ENCODE measurements at regions not wholly inside any gene's neighbourhood (a gene's known extent, or its start where the extent isn't known, plus 50 kb on each side); places are given as distances from the start of the nearest gene placed in this dataset.

- H2BK15ac ChIP-seq (ENCODE audit: low read length): no peak overlapping the region
- H3K27ac ChIP-seq (replicated peaks; ENCODE audit: low read length): no peak overlapping the region
- no peak overlapping the region for H2AK5ac ChIP-seq (ENCODE audit: low read depth, low read length)
- no peak overlapping the region for H2BK5ac ChIP-seq (ENCODE audit: low read length)
- WGBS, 2 donors (ENCODE audit: extremely low coverage in 2 of 2, insufficient read length in 2 of 2, insufficient replicate concordance in 1 of 2): no CpG with 5 or more reads among the region's 7 CpGs
- H3K4me2 ChIP-seq (ENCODE audit: insufficient read depth, low read length, poor library complexity, severe bottlenecking): no peak overlapping the region
- H4K8ac ChIP-seq (ENCODE audit: low read depth, low read length): no peak overlapping the region
- DNase-seq (ENCODE audit: low spot score): no peak
- H3K4me3 ChIP-seq (ENCODE audit: low read length in 2 of 2): no peak overlapping the region
- H3K23ac ChIP-seq (ENCODE audit: low read depth, low read length, poor library complexity): no peak overlapping the region
- peaks cover 0 to 12% (median 0%) of the 10 kb centered on the region in 3 experiments for H3K27me3 ChIP-seq (ENCODE audit: control insufficient read depth in 3 of 3, insufficient read depth in 3 of 3, low read depth in 1 of 3, low read length in 3 of 3)
- no peak overlapping the region for H3K14ac ChIP-seq (ENCODE audit: low read length)
- no peak overlapping the region for H4K91ac ChIP-seq (ENCODE audit: low read depth, low read length, poor library complexity)
- no peak overlapping the region for H2BK12ac ChIP-seq (ENCODE audit: low read length)
- H3K79me1 ChIP-seq (ENCODE audit: low read depth, low read length): no peaks in the 10 kb centered on the region
- H3K18ac ChIP-seq (ENCODE audit: low read length): no peak overlapping the region
- no peak overlapping the region for H2BK120ac ChIP-seq (ENCODE audit: low read depth, low read length)
- no peak overlapping the region for H2AFZ ChIP-seq (ENCODE audit: low read length)
- no peak overlapping the region for H3K4ac ChIP-seq (ENCODE audit: low read length)
- H3K4me1 ChIP-seq (ENCODE audit: control insufficient read depth in 2 of 2, insufficient read depth in 1 of 2, low read depth in 1 of 2, low read length in 2 of 2): peaks cover 2 to 13% of the 10 kb centered on the region in 2 donors
- H3K36me3 ChIP-seq (replicated peaks in 1 of 2; ENCODE audit: control insufficient read depth in 2 of 2, insufficient read depth in 2 of 2, low read length in 2 of 2): no peaks in the 10 kb centered on the region
- no peak overlapping the region for H3K9ac ChIP-seq (ENCODE audit: low read depth, low read length, poor library complexity)
- no peaks in the 10 kb centered on the region for H3K9me3 ChIP-seq (replicated peaks in 1 of 2; ENCODE audit: control insufficient read depth in 2 of 2, insufficient read depth in 1 of 2, low read depth in 1 of 2, low read length in 2 of 2)
These were observed 161.3 kb downstream of the RMI1 start for GRCh38 chr9:84141741-84142370.

DNA sequence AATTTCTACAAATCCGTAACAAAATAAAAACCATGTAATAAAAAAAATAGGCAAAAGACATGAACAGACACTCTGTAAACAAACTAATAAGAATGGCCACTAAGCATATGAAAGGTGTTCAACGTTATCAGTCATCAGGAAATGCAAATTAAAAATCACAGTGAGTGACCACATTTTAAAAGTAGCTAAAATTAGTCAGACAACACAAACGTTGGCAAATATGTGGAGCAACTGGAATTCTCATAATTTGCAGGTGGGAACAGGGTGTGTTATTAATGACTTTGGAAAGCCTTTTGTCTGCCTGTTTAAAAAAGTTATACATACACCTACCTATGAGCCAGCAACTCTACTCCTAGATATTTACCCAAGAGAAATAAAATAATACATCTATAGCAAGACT, 164.4 kb downstream of the RMI1 start:
- no peak overlapping the region for H3K23ac ChIP-seq (ENCODE audit: low read depth, low read length, poor library complexity)
- no peak for DNase-seq (ENCODE audit: low spot score)

DNA sequence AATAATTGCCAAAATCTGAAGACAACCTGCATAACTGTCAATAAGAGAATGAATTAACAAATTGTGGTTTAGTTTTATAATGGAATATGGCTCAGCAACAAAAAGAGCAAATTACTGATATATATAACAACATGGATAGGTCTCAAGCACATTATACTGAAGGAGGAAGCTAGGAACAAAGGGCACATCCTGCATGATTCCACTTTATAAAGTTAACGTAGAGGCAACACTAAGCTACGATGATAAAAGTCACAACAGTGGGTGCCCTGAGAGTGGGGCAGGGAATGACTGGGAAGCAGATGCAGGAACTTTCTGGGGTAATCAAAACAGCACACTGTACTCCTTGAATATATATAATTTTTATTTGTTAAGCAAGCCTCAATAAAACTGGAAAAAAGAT, 165.2 kb downstream of the RMI1 start:
- no peak overlapping the region for H3K23ac ChIP-seq (ENCODE audit: low read depth, low read length, poor library complexity)
- no peak overlapping the region for H4K8ac ChIP-seq (ENCODE audit: low read depth, low read length)
- H3K27ac ChIP-seq (replicated peaks; ENCODE audit: low read length): no peak overlapping the region
- H3K79me1 ChIP-seq (ENCODE audit: low read depth, low read length): no peaks in the 10 kb centered on the region
- H3K27me3 ChIP-seq (ENCODE audit: control insufficient read depth in 3 of 3, insufficient read depth in 3 of 3, low read depth in 1 of 3, low read length in 3 of 3): peaks cover 0 to 4% (median 0%) of the 10 kb centered on the region in 3 experiments
- no peak overlapping the region for H3K4me2 ChIP-seq (ENCODE audit: insufficient read depth, low read length, poor library complexity, severe bottlenecking)
- no peak for DNase-seq (ENCODE audit: low spot score)
- no peak overlapping the region for H2AFZ ChIP-seq (ENCODE audit: low read length)
- no peak overlapping the region for H3K18ac ChIP-seq (ENCODE audit: low read length)
- no peak overlapping the region for H2BK120ac ChIP-seq (ENCODE audit: low read depth, low read length)
- no peak overlapping the region for H2AK5ac ChIP-seq (ENCODE audit: low read depth, low read length)
- H2BK12ac ChIP-seq (ENCODE audit: low read length): no peak overlapping the region
- H3K4me1 ChIP-seq (ENCODE audit: control insufficient read depth in 2 of 2, insufficient read depth in 1 of 2, low read depth in 1 of 2, low read length in 2 of 2): peaks cover 4 to 14% of the 10 kb centered on the region in 2 donors
- no peak overlapping the region for H2BK15ac ChIP-seq (ENCODE audit: low read length)
- H3K4ac ChIP-seq (ENCODE audit: low read length): no peak overlapping the region
- H3K4me3 ChIP-seq (ENCODE audit: low read length in 2 of 2): no peak overlapping the region
- no CpG with 5 or more reads among the region's 2 CpGs for WGBS, 2 donors (ENCODE audit: extremely low coverage in 2 of 2, insufficient read length in 2 of 2, insufficient replicate concordance in 1 of 2)
- no peak overlapping the region for H3K14ac ChIP-seq (ENCODE audit: low read length)
- no peak overlapping the region for H4K91ac ChIP-seq (ENCODE audit: low read depth, low read length, poor library complexity)
- no peak overlapping the region for H2BK5ac ChIP-seq (ENCODE audit: low read length)
- no peaks in the 10 kb centered on the region for H3K36me3 ChIP-seq (replicated peaks in 1 of 2; ENCODE audit: control insufficient read depth in 2 of 2, insufficient read depth in 2 of 2, low read length in 2 of 2)
- H3K9me3 ChIP-seq (replicated peaks in 1 of 2; ENCODE audit: control insufficient read depth in 2 of 2, insufficient read depth in 1 of 2, low read depth in 1 of 2, low read length in 2 of 2): no peaks in the 10 kb centered on the region
- no peak overlapping the region for H3K9ac ChIP-seq (ENCODE audit: low read depth, low read length, poor library complexity)

More for the DNA sequence above, 164.4 kb downstream of the RMI1 start:
- Histone ChIP-seq H2BK5ac (ENCODE audit: low read length) (no peak overlapping the region), H3K4me3 (ENCODE audit: low read length in 2 of 2) (no peak overlapping the region), H3K79me1 (ENCODE audit: low read depth, low read length) (no peaks in the 10 kb centered on the region), H3K18ac (ENCODE audit: low read length) (no peak overlapping the region), H2AFZ (ENCODE audit: low read length) (no peak overlapping the region), H4K91ac (ENCODE audit: low read depth, low read length, poor library complexity) (no peak overlapping the region), H3K4me1 (ENCODE audit: control insufficient read depth in 2 of 2, insufficient read depth in 1 of 2, low read depth in 1 of 2, low read length in 2 of 2) (peaks cover 3 to 14% of the 10 kb centered on the region in 2 donors), H3K4ac (ENCODE audit: low read length) (no peak overlapping the region), H3K27ac (replicated peaks; ENCODE audit: low read length) (no peak overlapping the region), H2BK15ac (ENCODE audit: low read length) (no peak overlapping the region), H2BK120ac (ENCODE audit: low read depth, low read length) (no peak overlapping the region), H3K27me3 (ENCODE audit: control insufficient read depth in 3 of 3, insufficient read depth in 3 of 3, low read depth in 1 of 3, low read length in 3 of 3) (peaks cover 0 to 12% (median 0%) of the 10 kb centered on the region in 3 experiments), H3K14ac (ENCODE audit: low read length) (no peak overlapping the region), H3K36me3 (replicated peaks in 1 of 2; ENCODE audit: control insufficient read depth in 2 of 2, insufficient read depth in 2 of 2, low read length in 2 of 2) (no peaks in the 10 kb centered on the region), H3K9me3 (replicated peaks in 1 of 2; ENCODE audit: control insufficient read depth in 2 of 2, insufficient read depth in 1 of 2, low read depth in 1 of 2, low read length in 2 of 2) (no peaks in the 10 kb centered on the region), H3K9ac (ENCODE audit: low read depth, low read length, poor library complexity) (no peak overlapping the region), H2BK12ac (ENCODE audit: low read length) (no peak overlapping the region), H3K4me2 (ENCODE audit: insufficient read depth, low read length, poor library complexity, severe bottlenecking) (no peak overlapping the region), H2AK5ac (ENCODE audit: low read depth, low read length) (no peak overlapping the region), H4K8ac (ENCODE audit: low read depth, low read length) (no peak overlapping the region)
- WGBS, 2 donors (ENCODE audit: extremely low coverage in 2 of 2, insufficient read length in 2 of 2, insufficient replicate concordance in 1 of 2): no CpG with 5 or more reads among the region's 3 CpGs

DNA sequence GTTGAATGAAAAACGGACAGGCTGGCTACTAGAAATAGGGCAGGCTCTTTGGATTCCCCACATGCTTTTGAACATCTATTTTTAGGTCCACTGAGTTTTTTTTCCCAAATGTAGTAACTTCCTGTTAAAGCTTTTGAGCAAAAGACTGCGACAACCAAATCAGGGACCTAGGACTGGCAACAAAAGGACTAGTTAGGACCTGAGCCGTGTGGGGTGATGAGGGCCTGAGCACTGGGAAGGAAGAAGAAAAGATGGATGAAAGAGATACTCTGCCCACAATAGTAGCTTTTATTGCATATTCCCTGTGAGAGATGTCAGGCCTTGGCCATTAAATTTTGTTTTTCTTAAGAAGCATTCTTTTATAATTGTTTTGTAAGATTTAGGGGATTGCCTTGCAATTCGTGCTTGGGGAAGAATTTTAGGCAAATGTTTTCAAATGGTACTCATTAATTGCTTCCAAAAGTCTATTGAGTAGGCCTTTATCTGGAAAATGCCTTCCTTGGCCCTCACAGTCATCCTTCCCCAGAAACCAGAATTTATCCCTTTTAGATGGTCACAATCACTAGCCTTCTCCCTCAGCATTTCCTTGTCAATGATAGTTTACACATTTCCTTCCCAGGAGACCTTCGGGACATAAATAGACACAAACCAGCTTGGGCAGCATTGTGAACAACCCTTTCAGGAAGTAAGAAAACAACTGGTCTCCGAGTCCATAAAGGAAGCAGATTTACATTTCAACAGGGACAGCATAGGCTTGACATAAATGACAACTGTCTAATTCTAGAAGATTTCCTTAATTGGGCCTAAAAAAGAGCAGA, 166.5 kb downstream of the RMI1 start:
- DNase-seq (ENCODE audit: low spot score): no peak
- H2BK12ac ChIP-seq (ENCODE audit: low read length): no peak overlapping the region
- no peak overlapping the region for H4K91ac ChIP-seq (ENCODE audit: low read depth, low read length, poor library complexity)
- no peak overlapping the region for H2BK15ac ChIP-seq (ENCODE audit: low read length)
- H3K27me3 ChIP-seq (ENCODE audit: control insufficient read depth in 3 of 3, insufficient read depth in 3 of 3, low read depth in 1 of 3, low read length in 3 of 3): no peaks in the 10 kb centered on the region
- H3K27ac ChIP-seq (replicated peaks; ENCODE audit: low read length): no peak overlapping the region
- no CpG with 5 or more reads among the region's 6 CpGs for WGBS, 2 donors (ENCODE audit: extremely low coverage in 2 of 2, insufficient read length in 2 of 2, insufficient replicate concordance in 1 of 2)
- no peak overlapping the region for H2AK5ac ChIP-seq (ENCODE audit: low read depth, low read length)
- H2BK5ac ChIP-seq (ENCODE audit: low read length): no peak overlapping the region
- no peak overlapping the region for H4K8ac ChIP-seq (ENCODE audit: low read depth, low read length)
- no peaks in the 10 kb centered on the region for H3K79me1 ChIP-seq (ENCODE audit: low read depth, low read length)
- no peak overlapping the region for H3K14ac ChIP-seq (ENCODE audit: low read length)
- no peak overlapping the region for H3K4ac ChIP-seq (ENCODE audit: low read length)
- H2BK120ac ChIP-seq (ENCODE audit: low read depth, low read length): no peak overlapping the region
- H3K9me3 ChIP-seq (replicated peaks in 1 of 2; ENCODE audit: control insufficient read depth in 2 of 2, insufficient read depth in 1 of 2, low read depth in 1 of 2, low read length in 2 of 2): no peaks in the 10 kb centered on the region
- H3K18ac ChIP-seq (ENCODE audit: low read length): no peak overlapping the region
- H3K23ac ChIP-seq (ENCODE audit: low read depth, low read length, poor library complexity): no peak overlapping the region
- no peak overlapping the region for H3K9ac ChIP-seq (ENCODE audit: low read depth, low read length, poor library complexity)
- no peak overlapping the region for H3K4me3 ChIP-seq (ENCODE audit: low read length in 2 of 2)
- H3K36me3 ChIP-seq (replicated peaks in 1 of 2; ENCODE audit: control insufficient read depth in 2 of 2, insufficient read depth in 2 of 2, low read length in 2 of 2): no peaks in the 10 kb centered on the region
- H2AFZ ChIP-seq (ENCODE audit: low read length): peak overlapping the region; percentile 64
- H3K4me2 ChIP-seq (ENCODE audit: insufficient read depth, low read length, poor library complexity, severe bottlenecking): no peak overlapping the region
- peaks cover 11 to 19% of the 10 kb centered on the region in 2 donors for H3K4me1 ChIP-seq (ENCODE audit: control insufficient read depth in 2 of 2, insufficient read depth in 1 of 2, low read depth in 1 of 2, low read length in 2 of 2)
